HPDE6-E6E7 (cell line): ENCODE measurements at regions not wholly inside any gene's neighbourhood (a gene's known extent, or its start where the extent isn't known, plus 50 kb on each side); places are given as distances from the start of the nearest gene placed in this dataset.
"Not testable (repeated sequence)": the region's sequence is repeated elsewhere in the genome, so short reads cannot be mapped to it uniquely, and the experiment has no call there.

Experiments used
- DNase-seq: peaks from one replicate; pipeline ENCODE4 v3.0.0; 2011; ENCODE audit warnings: missing footprints; ENCODE audit errors: extremely low spot score

- DNase-seq: no peak
These were observed 138.6 kb downstream of the CEBPB start for GRCh38 chr20:50328996-50329898.

- no peak for DNase-seq
These were observed 139.4 kb downstream of the CEBPB start for GRCh38 chr20:50329981-50330503.

GRCh38 chr20:50330504-50331313, 140.1 kb downstream of the CEBPB start:
- no peak for DNase-seq

- no peak for DNase-seq
These were observed 141.1 kb downstream of the CEBPB start for GRCh38 chr20:50331469-50332363.

- DNase-seq: no peak
These were observed 141.9 kb downstream of the CEBPB start for GRCh38 chr20:50332491-50332980.

- DNase-seq: no peak
These were observed 142.6 kb downstream of the CEBPB start for GRCh38 chr20:50333131-50333670.

GRCh38 chr20:50333812-50334211, 143.2 kb downstream of the CEBPB start:
- DNase-seq: peak; percentile 91

GRCh38 chr20:50334512-50334911, 143.9 kb downstream of the CEBPB start:
- DNase-seq: not testable (repeated sequence)

GRCh38 chr20:50335105-50335504, 144.5 kb downstream of the CEBPB start:
- DNase-seq: peak; percentile 84

GRCh38 chr20:50335866-50336265, 145.2 kb downstream of the CEBPB start:
- DNase-seq: no peak

GRCh38 chr20:50336661-50337060, 146.0 kb downstream of the CEBPB start:
- no peak for DNase-seq

GRCh38 chr20:50337521-50338466, 147.2 kb downstream of the CEBPB start:
- DNase-seq: no peak

GRCh38 chr20:50338479-50339391, 148.1 kb downstream of the CEBPB start:
- DNase-seq: no peak

- no peak for DNase-seq
These were observed 148.9 kb downstream of the CEBPB start for GRCh38 chr20:50339466-50339901.

GRCh38 chr20:50340541-50340940, 149.9 kb downstream of the CEBPB start:
- DNase-seq: no peak

- no peak for DNase-seq
These were observed 150.4 kb downstream of the CEBPB start for GRCh38 chr20:50341050-50341449.

- no peak for DNase-seq
These were observed 151.4 kb downstream of the CEBPB start for GRCh38 chr20:50341880-50342637.

GRCh38 chr20:50342638-50343102, 152.0 kb downstream of the CEBPB start:
- no peak for DNase-seq
